ENCODE measurements at regions not wholly inside any gene's neighbourhood (a gene's known extent, or its start where the extent isn't known, plus 50 kb on each side); places are given as distances from the start of the nearest gene placed in this dataset.

- H3K4me3 Mint-ChIP-seq, result no peak overlapping the region
- no peak for DNase-seq (ENCODE audit: low spot score in 2 of 2, unreplicated experiment in 2 of 2)
Measured at GRCh38 chr9:16282216-16282615, 588.3 kb downstream of the BNC2 start.

GRCh38 chr9:16282718-16283117 lies 587.8 kb downstream of the BNC2 start:
- Mint-ChIP-seq H3K27ac (no peak overlapping the region), H3K27me3 (ENCODE audit: low read depth) (no peaks in the 10 kb centered on the region), H3K36me3 (peaks cover 4% of the 10 kb centered on the region), H3K4me3 (no peak overlapping the region), H3K4me1 (peaks cover 31% of the 10 kb centered on the region), H3K9me3 (peaks cover 10% of the 10 kb centered on the region)
- DNase-seq (ENCODE audit: low spot score in 2 of 2, unreplicated experiment in 2 of 2), result no peak
- TF ChIP-seq CTCF (IDR thresholded peaks at IDR 0.05; ENCODE audit: unreplicated experiment), result no peak

More at GRCh38 chr9:16282216-16282615, 588.3 kb downstream of the BNC2 start:
- Mint-ChIP-seq H3K9me3 (peaks cover 5% of the 10 kb centered on the region), H3K27me3 (ENCODE audit: low read depth) (no peaks in the 10 kb centered on the region), H3K4me1 (peaks cover 31% of the 10 kb centered on the region), H3K27ac (peak overlapping the region; percentile 45), H3K36me3 (peaks cover 4% of the 10 kb centered on the region)
- no peak for TF ChIP-seq CTCF (IDR thresholded peaks at IDR 0.05; ENCODE audit: unreplicated experiment)

GRCh38 chr9:16286160-16286559 lies 584.3 kb downstream of the BNC2 start:
- H3K4me3 Mint-ChIP-seq, result no peak overlapping the region
- H3K36me3 Mint-ChIP-seq, result peaks cover 4% of the 10 kb centered on the region
- no peak overlapping the region for H3K27ac Mint-ChIP-seq
- TF ChIP-seq CTCF (IDR thresholded peaks at IDR 0.05; ENCODE audit: unreplicated experiment), result no peak
- peaks cover 15% of the 10 kb centered on the region for H3K9me3 Mint-ChIP-seq
- H3K27me3 Mint-ChIP-seq (ENCODE audit: low read depth), result no peaks in the 10 kb centered on the region
- peaks cover 16% of the 10 kb centered on the region for H3K4me1 Mint-ChIP-seq
- no peak for DNase-seq (ENCODE audit: low spot score in 2 of 2, unreplicated experiment in 2 of 2)

GRCh38 chr9:16289639-16290038 lies 580.8 kb downstream of the BNC2 start:
- no peak for DNase-seq (ENCODE audit: low spot score in 2 of 2, unreplicated experiment in 2 of 2)
- H3K4me1 Mint-ChIP-seq, result no peaks in the 10 kb centered on the region
- no peak for TF ChIP-seq CTCF (IDR thresholded peaks at IDR 0.05; ENCODE audit: unreplicated experiment)
- H3K27ac Mint-ChIP-seq, result no peak overlapping the region
- peaks cover 20% of the 10 kb centered on the region for H3K9me3 Mint-ChIP-seq
- H3K27me3 Mint-ChIP-seq (ENCODE audit: low read depth), result no peaks in the 10 kb centered on the region
- H3K36me3 Mint-ChIP-seq, result peaks cover 2% of the 10 kb centered on the region
- no peak overlapping the region for H3K4me3 Mint-ChIP-seq

DNA sequence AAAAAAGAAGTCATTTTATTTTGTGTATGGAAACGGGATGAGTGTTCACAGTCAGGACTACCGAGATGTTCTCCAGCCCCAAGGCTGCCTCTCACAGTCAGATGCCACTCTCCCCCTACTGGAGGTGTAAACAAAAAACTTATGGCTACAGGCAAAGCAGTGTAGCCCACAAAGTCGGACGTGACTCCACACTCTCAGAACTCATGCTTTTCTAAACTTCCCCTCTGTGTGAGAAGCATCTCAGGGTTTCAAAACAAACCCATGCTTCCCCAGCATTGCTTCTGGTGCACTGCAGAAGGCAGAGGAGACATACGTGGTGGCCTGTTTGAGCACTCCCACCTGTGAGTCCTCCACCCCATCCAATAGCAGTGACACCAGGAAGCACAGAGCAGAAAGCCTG lies 580.3 kb downstream of the BNC2 start:
- TF ChIP-seq CTCF (IDR thresholded peaks at IDR 0.05; ENCODE audit: unreplicated experiment), result no peak
- no peak for DNase-seq (ENCODE audit: low spot score in 2 of 2, unreplicated experiment in 2 of 2)
- no peaks in the 10 kb centered on the region for H3K4me1 Mint-ChIP-seq
- H3K9me3 Mint-ChIP-seq, result peaks cover 23% of the 10 kb centered on the region
- H3K4me3 Mint-ChIP-seq, result no peak overlapping the region
- peaks cover 2% of the 10 kb centered on the region for H3K36me3 Mint-ChIP-seq
- H3K27ac Mint-ChIP-seq, result no peak overlapping the region
- H3K27me3 Mint-ChIP-seq (ENCODE audit: low read depth), result no peaks in the 10 kb centered on the region

GRCh38 chr9:16291921-16292320 lies 578.5 kb downstream of the BNC2 start:
- TF ChIP-seq CTCF (IDR thresholded peaks at IDR 0.05; ENCODE audit: unreplicated experiment), result no peak
- H3K36me3 Mint-ChIP-seq, result peaks cover 9% of the 10 kb centered on the region

More at GRCh38 chr9:16291921-16292320, 578.5 kb downstream of the BNC2 start:
- no peak for DNase-seq (ENCODE audit: low spot score in 2 of 2, unreplicated experiment in 2 of 2)
- Mint-ChIP-seq H3K27me3 (ENCODE audit: low read depth) (no peaks in the 10 kb centered on the region), H3K9me3 (peaks cover 35% of the 10 kb centered on the region), H3K4me1 (no peaks in the 10 kb centered on the region), H3K4me3 (no peak overlapping the region), H3K27ac (no peak overlapping the region)

Measured in mesothelial cell of epicardium (in vitro differentiated cells).